ENCODE measurements at regions not wholly inside any gene's neighbourhood (a gene's known extent, or its start where the extent isn't known, plus 50 kb on each side); places are given as distances from the start of the nearest gene placed in this dataset.

DNA sequence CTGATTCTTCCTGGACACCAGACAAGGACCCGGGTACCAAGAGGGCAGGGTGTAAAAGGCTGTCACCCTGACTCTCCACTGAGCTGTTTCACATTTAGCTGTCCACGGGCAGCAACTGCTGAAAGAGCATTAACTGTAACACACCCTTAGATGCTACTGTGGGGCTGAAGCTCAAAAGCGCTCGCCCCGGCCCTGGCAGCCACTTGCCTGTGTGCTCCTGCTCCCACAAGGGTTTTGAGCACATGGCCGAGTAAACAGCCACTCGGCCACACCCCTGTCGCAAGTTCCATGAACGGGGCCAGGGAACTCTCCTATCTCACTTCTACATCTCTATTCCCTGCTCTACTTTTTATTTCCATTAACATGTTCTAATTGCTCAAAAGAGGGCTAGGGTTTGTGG, 421.7 kb downstream of the TUSC7 start:
- Histone ChIP-seq H3K9me2 (ENCODE audit: insufficient read depth) (no peaks in the 10 kb centered on the region; the same call in none of the 2 replicates), H3K27ac (ENCODE audit: low read depth) (no peak overlapping the region), H3K4me3 (no peak overlapping the region), H2AFZ (no peak overlapping the region), H3K4me2 (no peak overlapping the region), H3K4me1 (ENCODE audit: insufficient read depth) (no peaks in the 10 kb centered on the region), H3K27me3 (ENCODE audit: insufficient read depth) (no peaks in the 10 kb centered on the region), H3K36me3 (ENCODE audit: insufficient read depth) (no peaks in the 10 kb centered on the region), H3K79me2 (replicated peaks; ENCODE audit: insufficient read depth) (no peaks in the 10 kb centered on the region), H4K20me1 (replicated peaks; ENCODE audit: insufficient read depth) (no peaks in the 10 kb centered on the region), H3F3A (replicated peaks; ENCODE audit: low read depth) (no peaks in the 10 kb centered on the region)
- DNase-seq (ENCODE audit: low spot score), result no peak
- no peaks in the 10 kb centered on the region for H3K9me3 Mint-ChIP-seq
- no peak overlapping the region for H3K4me3 Mint-ChIP-seq
- H3K27ac Mint-ChIP-seq, result no peak overlapping the region
- no peaks in the 10 kb centered on the region for H3K36me3 Mint-ChIP-seq (ENCODE audit: low read depth)
- H3K27me3 Mint-ChIP-seq (ENCODE audit: insufficient read depth, low read depth, poor library complexity), result peaks cover 1% of the 10 kb centered on the region
- H3K4me1 Mint-ChIP-seq, result peaks cover 11% of the 10 kb centered on the region
- peak; percentile 52 for ATAC-seq
- TF ChIP-seq, protein P1, sequence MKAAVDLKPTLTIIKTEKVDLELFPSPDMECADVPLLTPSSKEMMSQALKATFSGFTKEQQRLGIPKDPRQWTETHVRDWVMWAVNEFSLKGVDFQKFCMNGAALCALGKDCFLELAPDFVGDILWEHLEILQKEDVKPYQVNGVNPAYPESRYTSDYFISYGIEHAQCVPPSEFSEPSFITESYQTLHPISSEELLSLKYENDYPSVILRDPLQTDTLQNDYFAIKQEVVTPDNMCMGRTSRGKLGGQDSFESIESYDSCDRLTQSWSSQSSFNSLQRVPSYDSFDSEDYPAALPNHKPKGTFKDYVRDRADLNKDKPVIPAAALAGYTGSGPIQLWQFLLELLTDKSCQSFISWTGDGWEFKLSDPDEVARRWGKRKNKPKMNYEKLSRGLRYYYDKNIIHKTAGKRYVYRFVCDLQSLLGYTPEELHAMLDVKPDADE (IDR thresholded peaks at IDR 0.05), result no peak
- TF ChIP-seq EZH2 (IDR thresholded peaks at IDR 0.05; ENCODE audit: low read depth, unreplicated experiment), result no peak
- TF ChIP-seq NANOG (IDR thresholded peaks at IDR 0.05; ENCODE audit: borderline replicate concordance), result no peak
- no peak for TF ChIP-seq JUNB (IDR thresholded peaks at IDR 0.05; ENCODE audit: unreplicated experiment)
- TF ChIP-seq REST (IDR thresholded peaks at IDR 0.05; ENCODE audit: unreplicated experiment), result no peak

GRCh38 chr3:117133066-117133465, 423.5 kb downstream of the TUSC7 start:
- no peaks in the 10 kb centered on the region for H3K27me3 ChIP-seq (ENCODE audit: insufficient read depth)
- ATAC-seq (no peak), DNase-seq (ENCODE audit: low spot score) (no peak)
- H3K4me1 Mint-ChIP-seq, result peaks cover 2% of the 10 kb centered on the region; the same call in 2 of the 3 replicates
- H3K4me3 Mint-ChIP-seq, result no peak overlapping the region
- no peaks in the 10 kb centered on the region for H3K36me3 ChIP-seq (ENCODE audit: insufficient read depth)
- no peak overlapping the region for H2AFZ ChIP-seq
- no peaks in the 10 kb centered on the region for H3K79me2 ChIP-seq (replicated peaks; ENCODE audit: insufficient read depth)
- H3K4me3 ChIP-seq, result no peak overlapping the region
- H3K27ac ChIP-seq (ENCODE audit: low read depth), result no peak overlapping the region
- no peaks in the 10 kb centered on the region for H3K36me3 Mint-ChIP-seq (ENCODE audit: low read depth)
- H3K4me2 ChIP-seq, result no peak overlapping the region
- H3K4me1 ChIP-seq (ENCODE audit: insufficient read depth), result no peaks in the 10 kb centered on the region
- H3K9me3 Mint-ChIP-seq, result no peaks in the 10 kb centered on the region
- H3K27me3 Mint-ChIP-seq (ENCODE audit: insufficient read depth, low read depth, poor library complexity), result peaks cover 1% of the 10 kb centered on the region
- H3K9me2 ChIP-seq (ENCODE audit: insufficient read depth), result no peaks in the 10 kb centered on the region; the same call in none of the 2 replicates
- no peak overlapping the region for H3K27ac Mint-ChIP-seq
- no peaks in the 10 kb centered on the region for H4K20me1 ChIP-seq (replicated peaks; ENCODE audit: insufficient read depth)
- H3F3A ChIP-seq (replicated peaks; ENCODE audit: low read depth), result no peaks in the 10 kb centered on the region
- TF ChIP-seq JUNB (IDR thresholded peaks at IDR 0.05; ENCODE audit: unreplicated experiment) (no peak), REST (IDR thresholded peaks at IDR 0.05; ENCODE audit: unreplicated experiment) (no peak), ZNF114 (CRISPR knock-in tag; IDR thresholded peaks at IDR 0.05) (no peak), POLR2AphosphoS5 (IDR thresholded peaks at IDR 0.05; ENCODE audit: low read depth) (no peak), STAT1 (IDR thresholded peaks at IDR 0.05; ENCODE audit: unreplicated experiment) (no peak), CREB1 (CRISPR knock-in tag; IDR thresholded peaks at IDR 0.05; ENCODE audit: low read depth) (no peak), EZH2 (IDR thresholded peaks at IDR 0.05; ENCODE audit: low read depth, unreplicated experiment) (no peak), EZH2phosphoT487 (IDR thresholded peaks at IDR 0.05; ENCODE audit: unreplicated experiment) (no peak), ZNF331 (CRISPR knock-in tag; IDR thresholded peaks at IDR 0.05; ENCODE audit: low read depth) (no peak), CTCF (conservative IDR thresholded peaks at IDR 0.05; ENCODE audit: low read depth in 2 of 2) (no peak), NANOG (IDR thresholded peaks at IDR 0.05; ENCODE audit: borderline replicate concordance) (no peak)
- TF ChIP-seq, protein P1 (IDR thresholded peaks at IDR 0.05), result no peak

Measured in GM23338 (cell line).